NB4 (cell line): ENCODE measurements at regions not wholly inside any gene's neighbourhood (a gene's known extent, or its start where the extent isn't known, plus 50 kb on each side); places are given as distances from the start of the nearest gene placed in this dataset.

Source experiments
- CTCF ChIP-seq: IDR thresholded peaks from one replicate; pipeline ENCODE4 v1.5.1; 2012; ENCODE audit warnings: low read depth, low read length
- MAX ChIP-seq: IDR thresholded peaks from 2 replicates; pipeline ENCODE4 v1.6.1; 2011; ENCODE audit warnings: low read depth, low read length
- MYC ChIP-seq: IDR thresholded peaks from 2 replicates; pipeline ENCODE4 v1.6.1; 2011; ENCODE audit warnings: low read depth, low read length
- POLR2A ChIP-seq: IDR thresholded peaks from 2 replicates; pipeline ENCODE4 v1.6.1; 2011; ENCODE audit warnings: mild to moderate bottlenecking; ENCODE audit not compliant: insufficient read length; ENCODE audit errors: extremely low read depth

DNA sequence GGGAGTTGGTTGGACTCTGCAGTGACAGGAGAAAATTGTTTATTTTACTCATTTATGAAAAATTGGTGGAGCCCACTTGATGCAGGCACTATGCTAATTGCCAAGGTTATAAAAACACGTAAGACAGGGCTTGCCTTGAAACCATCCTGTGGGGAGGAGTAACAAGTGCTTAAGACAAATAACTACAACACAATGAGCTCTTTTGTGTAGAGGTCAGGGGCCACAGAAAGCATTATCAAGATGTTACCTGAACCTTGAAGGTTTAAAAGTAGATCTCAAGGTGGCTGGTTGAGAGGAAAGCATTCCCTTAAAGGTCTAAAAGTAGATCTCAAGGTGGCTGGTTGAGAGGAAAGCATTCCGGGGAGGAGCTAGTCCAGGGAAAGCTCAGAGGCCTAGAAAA lies 381.8 kb upstream of the POU3F3 start:
- TF ChIP-seq CTCF = no peak
- no peak for TF ChIP-seq MAX
- TF ChIP-seq POLR2A = no peak
- TF ChIP-seq MYC = no peak
